HCT116 (cell line): ENCODE measurements at regions not wholly inside any gene's neighbourhood (a gene's known extent, or its start where the extent isn't known, plus 50 kb on each side); places are given as distances from the start of the nearest gene placed in this dataset.

Source experiments
- EGR1 ChIP-seq: IDR thresholded peaks from 2 replicates; pipeline ENCODE4 v1.6.1; 2012; ENCODE audit warnings: low read depth
- POLR2A ChIP-seq: IDR thresholded peaks from 2 replicates; pipeline ENCODE4 v1.7.0; 2011; ENCODE audit warnings: borderline replicate concordance; ENCODE audit not compliant: insufficient read depth, insufficient read length; ENCODE audit errors: extremely low read depth
- POLR2AphosphoS5 ChIP-seq: IDR thresholded peaks from 2 replicates; pipeline ENCODE4 v1.6.1; 2011; ENCODE audit warnings: mild to moderate bottlenecking, low read depth, low read length, moderate library complexity
- RAD21 ChIP-seq: IDR thresholded peaks from 2 replicates; pipeline ENCODE4 v1.6.1; 2012; ENCODE audit warnings: low read depth, mild to moderate bottlenecking
- YY1 ChIP-seq: IDR thresholded peaks from 2 replicates; pipeline ENCODE4 v1.6.1; 2011; ENCODE audit warnings: low read length, low read depth, moderate library complexity, mild to moderate bottlenecking; ENCODE audit not compliant: insufficient replicate concordance; ENCODE audit errors: extremely low read depth
- ZNF274 ChIP-seq: fragments of 200-500 bp; sonication (Bioruptor generic); IDR thresholded peaks from 2 replicates; pipeline ENCODE4 v1.6.1; 2014; ENCODE audit warnings: mild to moderate bottlenecking, low read depth, low read length, inconsistent platforms
- TF ChIP-seq, protein P1 (sequence below), 3 experiments: fragments of 200-600 bp in 1 of 3; sonication (generic) in 1 of 3; IDR thresholded peaks in 2 of 3; conservative IDR thresholded peaks in 1 of 3; 2 replicates each; pipeline ENCODE4 v1.5.1; 2012 to 2017; ENCODE audit warnings: low read depth in 2 of 3, low read length in 2 of 3, antibody characterized with exemption in 1 of 3, borderline replicate concordance in 1 of 3, control low read depth in 1 of 3, mild to moderate bottlenecking in 1 of 3, mixed read lengths in 1 of 3, mixed run types in 1 of 3, moderate library complexity in 1 of 3; ENCODE audit not compliant: insufficient read depth in 1 of 3
- TF ChIP-seq, protein P2 (sequence below): IDR thresholded peaks from 2 replicates; pipeline ENCODE4 v1.6.1; 2011; ENCODE audit warnings: mild to moderate bottlenecking, low read length, moderate library complexity; ENCODE audit not compliant: insufficient replicate concordance; ENCODE audit errors: extremely low read depth

DNA sequence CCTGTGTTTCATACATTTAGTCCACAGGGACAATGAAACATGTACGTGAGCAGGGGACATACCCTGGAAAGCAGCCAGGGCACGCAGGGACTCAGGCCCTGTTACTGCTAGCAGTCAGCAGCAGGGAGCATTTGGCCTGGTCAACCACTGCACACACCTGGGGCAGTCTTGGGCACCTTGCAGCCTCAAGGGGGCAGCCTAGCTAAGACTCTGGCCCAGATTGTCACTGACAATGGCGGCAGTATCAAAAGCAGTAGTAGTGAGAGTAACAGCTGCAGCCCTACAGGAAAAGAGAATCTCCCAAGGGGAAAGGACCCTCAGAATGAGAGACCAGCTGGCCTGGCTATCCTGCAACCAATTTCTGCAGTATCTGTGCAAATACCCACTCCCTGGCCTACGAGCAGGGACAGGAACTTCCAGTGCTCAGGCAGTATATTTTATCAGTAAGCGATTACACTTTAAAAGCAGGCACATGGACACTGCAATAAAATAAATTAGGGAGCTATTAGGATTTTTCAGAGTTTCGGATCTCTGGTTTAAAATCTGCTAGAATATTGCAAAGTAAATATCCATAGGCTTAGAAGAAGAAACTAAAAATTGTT, 475.6 kb downstream of the LTN1 start:
- TF ChIP-seq ZNF274 (no peak), RAD21 (no peak), EGR1 (no peak), POLR2A (no peak), POLR2AphosphoS5 (no peak), YY1 (no peak)
- TF ChIP-seq, protein P1, sequence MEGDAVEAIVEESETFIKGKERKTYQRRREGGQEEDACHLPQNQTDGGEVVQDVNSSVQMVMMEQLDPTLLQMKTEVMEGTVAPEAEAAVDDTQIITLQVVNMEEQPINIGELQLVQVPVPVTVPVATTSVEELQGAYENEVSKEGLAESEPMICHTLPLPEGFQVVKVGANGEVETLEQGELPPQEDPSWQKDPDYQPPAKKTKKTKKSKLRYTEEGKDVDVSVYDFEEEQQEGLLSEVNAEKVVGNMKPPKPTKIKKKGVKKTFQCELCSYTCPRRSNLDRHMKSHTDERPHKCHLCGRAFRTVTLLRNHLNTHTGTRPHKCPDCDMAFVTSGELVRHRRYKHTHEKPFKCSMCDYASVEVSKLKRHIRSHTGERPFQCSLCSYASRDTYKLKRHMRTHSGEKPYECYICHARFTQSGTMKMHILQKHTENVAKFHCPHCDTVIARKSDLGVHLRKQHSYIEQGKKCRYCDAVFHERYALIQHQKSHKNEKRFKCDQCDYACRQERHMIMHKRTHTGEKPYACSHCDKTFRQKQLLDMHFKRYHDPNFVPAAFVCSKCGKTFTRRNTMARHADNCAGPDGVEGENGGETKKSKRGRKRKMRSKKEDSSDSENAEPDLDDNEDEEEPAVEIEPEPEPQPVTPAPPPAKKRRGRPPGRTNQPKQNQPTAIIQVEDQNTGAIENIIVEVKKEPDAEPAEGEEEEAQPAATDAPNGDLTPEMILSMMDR (IDR thresholded peaks at IDR 0.05 in 2 of 3, conservative IDR thresholded peaks at IDR 0.05 in 1 of 3; ENCODE audit: borderline replicate concordance in 1 of 3, insufficient read depth in 1 of 3, low read depth in 2 of 3, low read length in 2 of 3): peak in 1 of 3 experiments; percentile 30; a peak in 2 of 6 replicates
- TF ChIP-seq, protein P2, sequence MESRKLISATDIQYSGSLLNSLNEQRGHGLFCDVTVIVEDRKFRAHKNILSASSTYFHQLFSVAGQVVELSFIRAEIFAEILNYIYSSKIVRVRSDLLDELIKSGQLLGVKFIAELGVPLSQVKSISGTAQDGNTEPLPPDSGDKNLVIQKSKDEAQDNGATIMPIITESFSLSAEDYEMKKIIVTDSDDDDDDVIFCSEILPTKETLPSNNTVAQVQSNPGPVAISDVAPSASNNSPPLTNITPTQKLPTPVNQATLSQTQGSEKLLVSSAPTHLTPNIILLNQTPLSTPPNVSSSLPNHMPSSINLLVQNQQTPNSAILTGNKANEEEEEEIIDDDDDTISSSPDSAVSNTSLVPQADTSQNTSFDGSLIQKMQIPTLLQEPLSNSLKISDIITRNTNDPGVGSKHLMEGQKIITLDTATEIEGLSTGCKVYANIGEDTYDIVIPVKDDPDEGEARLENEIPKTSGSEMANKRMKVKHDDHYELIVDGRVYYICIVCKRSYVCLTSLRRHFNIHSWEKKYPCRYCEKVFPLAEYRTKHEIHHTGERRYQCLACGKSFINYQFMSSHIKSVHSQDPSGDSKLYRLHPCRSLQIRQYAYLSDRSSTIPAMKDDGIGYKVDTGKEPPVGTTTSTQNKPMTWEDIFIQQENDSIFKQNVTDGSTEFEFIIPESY: no peak
